Glomerular endothelial cell (primary cell): ENCODE measurements at regions not wholly inside any gene's neighbourhood (a gene's known extent, or its start where the extent isn't known, plus 50 kb on each side); places are given as distances from the start of the nearest gene placed in this dataset.

ENCODE experiments used
- DNase-seq: peaks from one replicate; pipeline ENCODE4 v3.0.0-alpha.2; 2011; ENCODE audit warnings: low read depth, low spot score; ENCODE audit errors: extremely low read depth

GRCh38 chr3:145815707-145816413, 345.1 kb downstream of the PLOD2 start:
- DNase-seq, result no peak

- DNase-seq, result no peak
These were observed 343.0 kb downstream of the PLOD2 start for GRCh38 chr3:145817870-145818483.

GRCh38 chr3:145820170-145820569, 340.8 kb downstream of the PLOD2 start:
- no peak for DNase-seq

- DNase-seq, result no peak
These were observed 318.6 kb downstream of the PLOD2 start for GRCh38 chr3:145842294-145842902.

GRCh38 chr3:145843561-145843960, 317.4 kb downstream of the PLOD2 start:
- DNase-seq, result no peak

- DNase-seq, result no peak
These were observed 311.9 kb downstream of the PLOD2 start for GRCh38 chr3:145849115-145849514.

- DNase-seq, result no peak
These were observed 306.5 kb downstream of the PLOD2 start for GRCh38 chr3:145854499-145854898.

GRCh38 chr3:145857956-145858355, 303.0 kb downstream of the PLOD2 start:
- DNase-seq, result no peak

GRCh38 chr3:145864336-145864735, 296.6 kb downstream of the PLOD2 start:
- no peak for DNase-seq

GRCh38 chr3:145865399-145866018, 295.5 kb downstream of the PLOD2 start:
- DNase-seq, result no peak

GRCh38 chr3:145869958-145870357, 291.0 kb downstream of the PLOD2 start:
- DNase-seq, result no peak

GRCh38 chr3:145882436-145882835, 278.5 kb downstream of the PLOD2 start:
- DNase-seq, result no peak

- no peak for DNase-seq
These were observed 271.3 kb downstream of the PLOD2 start for GRCh38 chr3:145889730-145890129.

GRCh38 chr3:145892869-145893268, 268.1 kb downstream of the PLOD2 start:
- no peak for DNase-seq

GRCh38 chr3:145893331-145893730, 267.7 kb downstream of the PLOD2 start:
- DNase-seq, result no peak

GRCh38 chr3:145898487-145898886, 262.5 kb downstream of the PLOD2 start:
- no peak for DNase-seq

- no peak for DNase-seq
These were observed 261.7 kb downstream of the PLOD2 start for GRCh38 chr3:145899241-145899640.

GRCh38 chr3:145900056-145900829, 260.7 kb downstream of the PLOD2 start:
- no peak for DNase-seq

- no peak for DNase-seq
These were observed 258.8 kb downstream of the PLOD2 start for GRCh38 chr3:145902166-145902565.

GRCh38 chr3:145903472-145904013, 257.4 kb downstream of the PLOD2 start:
- no peak for DNase-seq

- no peak for DNase-seq
These were observed 256.8 kb downstream of the PLOD2 start for GRCh38 chr3:145904138-145904537.
